HepG2 (cell line): ENCODE measurements at regions not wholly inside any gene's neighbourhood (a gene's known extent, or its start where the extent isn't known, plus 50 kb on each side); places are given as distances from the start of the nearest gene placed in this dataset.

Experiments used
- ATAC-seq: fragments of 200-7000 bp; cut with Tn5 transposase; 3 replicates; pipeline ENCODE4 v1.9.1; 2020; ENCODE audit warnings: mild to moderate bottlenecking, moderate library complexity
- BruUV-seq: library from RNA; stranded (reverse); fragments of 400-500 nt; replicated peaks from 2 replicates; lab custom pipeline; 2021; lab: Mats Ljungman, UMichigan
- CTCF ChIA-PET: fragments of 300-600 bp; formaldehyde crosslinking; extraction: SDS; loops from one replicate; lab custom pipeline; 2021; ENCODE audit warnings: low total read pairs, inconsistent platforms, low intra/inter-chr PET ratio; lab: Yijun Ruan, JAX
- POLR2A ChIA-PET: fragments of 350-600 bp; sonication (Branson Sonifier 250); formaldehyde crosslinking; loops from one replicate; lab custom pipeline; 2020; ENCODE audit warnings: antibody characterized with exemption, inconsistent platforms; lab: Yijun Ruan, JAX
- DNase-seq: peaks from one replicate; pipeline ENCODE4 v3.0.0-alpha.2; 2015; ENCODE audit warnings: low spot score
- FAIRE-seq: peaks from 3 replicates; lab custom pipeline; 2011; peaks lifted over from hg19 to GRCh38; lab: Jason Lieb, UNC
- H2AFZ ChIP-seq: one replicate; pipeline ENCODE4 v1.6.1; 2011; ENCODE audit warnings: low read length, inconsistent platforms
- H3K27ac ChIP-seq: fragments of 300-600 bp; 3 replicates; pipeline ENCODE4 v1.8.0; 2011; ENCODE audit warnings: mixed run types, mild to moderate bottlenecking, mixed read lengths, low read length, inconsistent platforms; ENCODE audit not compliant: insufficient read depth; ENCODE audit errors: extremely low read length
- H3K27me3 ChIP-seq, 2 experiments: fragments of 200-600 bp in 1 of 2; 2 replicates in 1 of 2; 3 replicates in 1 of 2; pipeline versions ENCODE4 v1.6.0 to v1.8.0; 2011; ENCODE audit warnings: low read length in 2 of 2, mild to moderate bottlenecking in 2 of 2, moderate library complexity in 2 of 2, inconsistent platforms in 1 of 2; ENCODE audit not compliant: insufficient read depth in 2 of 2, control insufficient read depth in 1 of 2
- H3K36me3 ChIP-seq, 2 experiments: fragments of 200-600 bp in 1 of 2; replicated peaks in 1 of 2; 2 replicates in 1 of 2; 3 replicates in 1 of 2; pipeline versions ENCODE4 v1.5.1 to v1.8.0; 2011; ENCODE audit warnings: low read length in 2 of 2, inconsistent platforms in 1 of 2; ENCODE audit not compliant: insufficient read depth in 2 of 2, control insufficient read depth in 1 of 2
- H3K4me1 ChIP-seq: 2 replicates; pipeline ENCODE4 v1.5.1; 2012; ENCODE audit warnings: low read length, inconsistent platforms; ENCODE audit not compliant: insufficient read depth
- H3K4me2 ChIP-seq: 2 replicates; pipeline ENCODE4 v1.6.0; 2011; ENCODE audit warnings: low read depth, low read length, inconsistent platforms
- H3K4me3 ChIP-seq, 3 experiments: fragments of 200-600 bp in 1 of 3; sonication (generic), shearing (Covaris generic) in 1 of 3; replicated peaks in 1 of 3; 2 replicates each; pipeline ENCODE4 v1.5.1; 2011 to 2016; ENCODE audit warnings: low read length in 3 of 3, inconsistent platforms in 2 of 3, low read depth in 2 of 3, mild to moderate bottlenecking in 2 of 3, control low read depth in 1 of 3, mixed read lengths in 1 of 3; ENCODE audit not compliant: insufficient read depth in 1 of 3
- H3K79me2 ChIP-seq: one replicate; pipeline ENCODE4 v1.6.1; 2011; ENCODE audit warnings: low read length, inconsistent platforms; ENCODE audit not compliant: insufficient read depth
- H3K9ac ChIP-seq: 2 replicates; pipeline ENCODE4 v1.6.0; 2011; ENCODE audit warnings: mild to moderate bottlenecking, low read depth, low read length, inconsistent platforms; ENCODE audit not compliant: insufficient read depth
- H3K9me3 ChIP-seq: 2 replicates; pipeline ENCODE4 v1.5.1; 2012; ENCODE audit warnings: mild to moderate bottlenecking, low read length
- H4K20me1 ChIP-seq: 2 replicates; pipeline ENCODE4 v1.6.0; 2011; ENCODE audit warnings: inconsistent platforms, mild to moderate bottlenecking, low read length, moderate library complexity; ENCODE audit not compliant: insufficient read depth
- EP300 ChIP-seq, 3 experiments: sonication (generic) in 1 of 3; formaldehyde crosslinking in 1 of 3; IDR thresholded peaks; 2 replicates each; pipeline versions ENCODE4 v1.5.1 to v1.6.1; 2011 to 2020; ENCODE audit warnings: low read depth in 2 of 3, low read length in 2 of 3, borderline replicate concordance in 1 of 3, improper control_type of control experiment in 1 of 3, mild to moderate bottlenecking in 1 of 3, missing genetic modification reagents in 1 of 3, moderate library complexity in 1 of 3
- FOXA1 ChIP-seq, 2 experiments: fragments of 450-650 bp in 1 of 2; sonication (generic) in 1 of 2; formaldehyde crosslinking in 1 of 2; IDR thresholded peaks; 2 replicates each; pipeline versions ENCODE4 v1.4.0 to v1.6.1; 2016 to 2020; ENCODE audit warnings: missing genetic modification reagents in 1 of 2
- FOXA3 ChIP-seq: IDR thresholded peaks from 2 replicates; pipeline ENCODE4 v1.6.1; 2016; ENCODE audit warnings: missing genetic modification reagents, missing compliant biosample characterization
- GATAD2A ChIP-seq: IDR thresholded peaks from 2 replicates; pipeline ENCODE4 v1.6.1; 2016
- LCORL ChIP-seq, 2 experiments: fragments of 450-650 bp in 1 of 2; sonication (generic) in 1 of 2; formaldehyde crosslinking in 1 of 2; IDR thresholded peaks; 2 replicates each; pipeline versions ENCODE4 v1.5.0 to v1.6.1; 2017 to 2020; ENCODE audit warnings: antibody characterized with exemption in 1 of 2, missing genetic modification reagents in 1 of 2
- MYC ChIP-seq: sonication (generic); formaldehyde crosslinking; IDR thresholded peaks from 2 replicates; pipeline ENCODE4 v1.9.0; 2021; ENCODE audit warnings: missing genetic modification reagents, borderline replicate concordance
- SOX13 ChIP-seq, 3 experiments: fragments of 450-650 bp in 1 of 3; sonication (generic) in 1 of 3; formaldehyde crosslinking in 1 of 3; IDR thresholded peaks in 2 of 3; conservative IDR thresholded peaks in 1 of 3; 2 replicates each; pipeline versions ENCODE4 v1.5.0 to v1.6.1; 2016 to 2020; ENCODE audit warnings: antibody characterized with exemption in 1 of 3, mild to moderate bottlenecking in 1 of 3, missing compliant biosample characterization in 1 of 3, missing genetic modification reagents in 1 of 3, moderate library complexity in 1 of 3
- ZC3H4 ChIP-seq: sonication (generic); formaldehyde crosslinking; IDR thresholded peaks from 2 replicates; pipeline ENCODE4 v1.4.0; 2020; ENCODE audit warnings: missing genetic modification reagents, borderline replicate concordance
- WGBS: methylation state at CpG from one replicate; pipeline ENCODE4 v1.1.6; 2017; ENCODE audit warnings: low lambda C conversion rate; 5-methylcytosine and 5-hydroxymethylcytosine counted together
- in situ Hi-C: cut with HindIII; loops from 2 replicates; pipeline ENCODE4 v1.10.0; 2017; ENCODE audit warnings: low pct_unique_long_range_greater_than_20kb; ENCODE audit not compliant: extremely low pct_ligation_motif_present
- intact Hi-C: fragments of 100-400 bp; cut with micrococcal nuclease; formaldehyde crosslinking; loops from one replicate; pipeline ENCODE4 v1.10.0; 2022; ENCODE audit not compliant: unreplicated experiment
- TF ChIP-seq, protein P1 (sequence below): sonication (generic); formaldehyde crosslinking; IDR thresholded peaks from 2 replicates; pipeline ENCODE4 v1.4.0; 2020; ENCODE audit warnings: missing genetic modification reagents
- TF ChIP-seq, protein P2 (sequence below): sonication (generic); IDR thresholded peaks from 2 replicates; pipeline ENCODE4 v1.6.1; 2016; ENCODE audit warnings: low read depth, borderline replicate concordance
- TF ChIP-seq, protein P3 (sequence below): sonication (generic); formaldehyde crosslinking; IDR thresholded peaks from 2 replicates; pipeline ENCODE4 v1.4.0; 2020; ENCODE audit warnings: missing genetic modification reagents
- TF ChIP-seq, protein P4 (sequence below): sonication (generic); formaldehyde crosslinking; IDR thresholded peaks from 2 replicates; pipeline ENCODE4 v1.5.1; 2020; ENCODE audit warnings: mild to moderate bottlenecking, missing genetic modification reagents, borderline replicate concordance

DNA sequence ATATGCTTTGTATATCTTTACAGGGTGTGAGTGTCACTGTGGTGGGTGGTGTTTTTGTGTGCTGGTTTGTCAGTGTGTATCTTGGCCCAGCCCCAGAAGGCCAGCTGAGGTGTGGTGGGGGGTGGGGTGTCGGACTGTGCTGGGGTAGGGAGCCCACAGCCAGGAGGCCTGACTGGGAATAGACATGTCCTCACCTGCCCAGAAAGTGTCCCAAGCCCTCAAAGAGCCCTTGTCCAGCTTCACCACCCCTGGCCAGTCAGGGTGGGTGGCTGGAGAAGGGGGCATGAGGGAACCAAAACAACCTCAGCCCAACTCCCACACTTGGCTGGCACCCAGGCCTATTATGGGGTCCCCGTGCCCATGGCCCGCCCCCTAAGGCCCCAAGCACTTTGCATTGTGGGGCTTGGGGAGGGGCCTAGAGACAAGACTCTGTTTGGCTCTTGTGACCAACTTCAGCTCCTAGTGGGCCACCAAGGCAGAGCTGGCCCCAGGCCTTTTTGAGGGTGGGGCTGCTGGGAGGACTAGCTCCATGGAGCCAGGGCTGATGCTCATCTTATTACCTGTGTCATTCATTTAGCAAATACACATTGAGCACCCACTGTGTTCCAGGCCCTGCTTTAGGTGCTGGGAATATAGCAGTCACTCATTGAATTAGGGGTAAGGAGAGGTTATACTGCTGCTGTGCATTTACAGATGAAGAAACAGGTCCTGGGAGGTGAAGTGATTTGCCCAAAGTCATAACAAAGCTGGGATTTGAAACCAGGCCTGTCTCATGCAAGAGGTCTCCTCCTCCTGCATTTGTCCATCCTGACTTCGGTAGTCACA, 56.2 kb upstream of the PSD2 start:
- intact Hi-C loops (no loop called here), in situ Hi-C loops (no loop called here)
- Histone ChIP-seq H3K4me2 (peak overlapping the region; percentile 60), H2AFZ (no peak overlapping the region), H3K27me3 (no peaks in the 10 kb centered on the region), H3K9ac (peak overlapping the region; percentile 33), H3K79me2 (peaks cover 4% of the 10 kb centered on the region), H3K4me3 (peak overlapping the region in 1 of 3 experiments; percentile 44; a peak in 1 of 6 replicates), H3K4me1 (peaks cover 77% of the 10 kb centered on the region), H4K20me1 (no peaks in the 10 kb centered on the region), H3K27ac (peak overlapping the region; percentile 59), H3K9me3 (no peaks in the 10 kb centered on the region), H3K36me3 (no peaks in the 10 kb centered on the region)
- no TSS peak for BruUV-seq
- ChIA-PET CTCF (no interaction called here), POLR2A (interaction anchor here (0.9 to 1.8 kb wide), 11 partner anchors 9 to 236 kb away, joined by 3 to 20 read pairs (median 5); partner anchors contain the start of gene CXXC5)
- peak; percentile 54 for DNase-seq
- ATAC-seq, result peak; percentile 19
- 88% methylated on average over 1 of the region's 4 CpGs for WGBS
- peak; percentile 64 for FAIRE-seq
- TF ChIP-seq, protein P1, sequence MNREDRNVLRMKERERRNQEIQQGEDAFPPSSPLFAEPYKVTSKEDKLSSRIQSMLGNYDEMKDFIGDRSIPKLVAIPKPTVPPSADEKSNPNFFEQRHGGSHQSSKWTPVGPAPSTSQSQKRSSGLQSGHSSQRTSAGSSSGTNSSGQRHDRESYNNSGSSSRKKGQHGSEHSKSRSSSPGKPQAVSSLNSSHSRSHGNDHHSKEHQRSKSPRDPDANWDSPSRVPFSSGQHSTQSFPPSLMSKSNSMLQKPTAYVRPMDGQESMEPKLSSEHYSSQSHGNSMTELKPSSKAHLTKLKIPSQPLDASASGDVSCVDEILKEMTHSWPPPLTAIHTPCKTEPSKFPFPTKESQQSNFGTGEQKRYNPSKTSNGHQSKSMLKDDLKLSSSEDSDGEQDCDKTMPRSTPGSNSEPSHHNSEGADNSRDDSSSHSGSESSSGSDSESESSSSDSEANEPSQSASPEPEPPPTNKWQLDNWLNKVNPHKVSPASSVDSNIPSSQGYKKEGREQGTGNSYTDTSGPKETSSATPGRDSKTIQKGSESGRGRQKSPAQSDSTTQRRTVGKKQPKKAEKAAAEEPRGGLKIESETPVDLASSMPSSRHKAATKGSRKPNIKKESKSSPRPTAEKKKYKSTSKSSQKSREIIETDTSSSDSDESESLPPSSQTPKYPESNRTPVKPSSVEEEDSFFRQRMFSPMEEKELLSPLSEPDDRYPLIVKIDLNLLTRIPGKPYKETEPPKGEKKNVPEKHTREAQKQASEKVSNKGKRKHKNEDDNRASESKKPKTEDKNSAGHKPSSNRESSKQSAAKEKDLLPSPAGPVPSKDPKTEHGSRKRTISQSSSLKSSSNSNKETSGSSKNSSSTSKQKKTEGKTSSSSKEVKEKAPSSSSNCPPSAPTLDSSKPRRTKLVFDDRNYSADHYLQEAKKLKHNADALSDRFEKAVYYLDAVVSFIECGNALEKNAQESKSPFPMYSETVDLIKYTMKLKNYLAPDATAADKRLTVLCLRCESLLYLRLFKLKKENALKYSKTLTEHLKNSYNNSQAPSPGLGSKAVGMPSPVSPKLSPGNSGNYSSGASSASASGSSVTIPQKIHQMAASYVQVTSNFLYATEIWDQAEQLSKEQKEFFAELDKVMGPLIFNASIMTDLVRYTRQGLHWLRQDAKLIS (CRISPR knock-in tag), result no peak
- peak; percentile 16; the same call in 1 of the 2 replicates for TF ChIP-seq ZC3H4 (CRISPR knock-in tag)
- no peak for TF ChIP-seq FOXA1 (IDR thresholded peaks at IDR 0.05)
- peak; percentile 78 for TF ChIP-seq FOXA1 (CRISPR knock-in tag; IDR thresholded peaks at IDR 0.05)
- TF ChIP-seq, protein P2, sequence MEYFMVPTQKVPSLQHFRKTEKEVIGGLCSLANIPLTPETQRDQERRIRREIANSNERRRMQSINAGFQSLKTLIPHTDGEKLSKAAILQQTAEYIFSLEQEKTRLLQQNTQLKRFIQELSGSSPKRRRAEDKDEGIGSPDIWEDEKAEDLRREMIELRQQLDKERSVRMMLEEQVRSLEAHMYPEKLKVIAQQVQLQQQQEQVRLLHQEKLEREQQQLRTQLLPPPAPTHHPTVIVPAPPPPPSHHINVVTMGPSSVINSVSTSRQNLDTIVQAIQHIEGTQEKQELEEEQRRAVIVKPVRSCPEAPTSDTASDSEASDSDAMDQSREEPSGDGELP, result peak; percentile 99
- 0 out of 2 replicates have a peak, but pooled peaks have one; percentile 39 for TF ChIP-seq MYC (CRISPR knock-in tag)
- TF ChIP-seq EP300 (IDR thresholded peaks at IDR 0.05; ENCODE audit: low read depth in 2 of 2, low read length in 2 of 2), result peak in 1 of 2 experiments; percentile 25; a peak in 1 of 4 replicates
- no peak; the same call in 1 of the 2 replicates for TF ChIP-seq EP300 (CRISPR knock-in tag; IDR thresholded peaks at IDR 0.05; ENCODE audit: borderline replicate concordance)
- TF ChIP-seq, protein P3, sequence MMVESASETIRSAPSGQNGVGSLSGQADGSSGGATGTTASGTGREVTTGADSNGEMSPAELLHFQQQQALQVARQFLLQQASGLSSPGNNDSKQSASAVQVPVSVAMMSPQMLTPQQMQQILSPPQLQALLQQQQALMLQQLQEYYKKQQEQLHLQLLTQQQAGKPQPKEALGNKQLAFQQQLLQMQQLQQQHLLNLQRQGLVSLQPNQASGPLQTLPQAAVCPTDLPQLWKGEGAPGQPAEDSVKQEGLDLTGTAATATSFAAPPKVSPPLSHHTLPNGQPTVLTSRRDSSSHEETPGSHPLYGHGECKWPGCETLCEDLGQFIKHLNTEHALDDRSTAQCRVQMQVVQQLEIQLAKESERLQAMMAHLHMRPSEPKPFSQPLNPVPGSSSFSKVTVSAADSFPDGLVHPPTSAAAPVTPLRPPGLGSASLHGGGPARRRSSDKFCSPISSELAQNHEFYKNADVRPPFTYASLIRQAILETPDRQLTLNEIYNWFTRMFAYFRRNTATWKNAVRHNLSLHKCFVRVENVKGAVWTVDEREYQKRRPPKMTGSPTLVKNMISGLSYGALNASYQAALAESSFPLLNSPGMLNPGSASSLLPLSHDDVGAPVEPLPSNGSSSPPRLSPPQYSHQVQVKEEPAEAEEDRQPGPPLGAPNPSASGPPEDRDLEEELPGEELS (CRISPR knock-in tag), result peak; percentile 83
- no peak for TF ChIP-seq LCORL (IDR thresholded peaks at IDR 0.05)
- TF ChIP-seq LCORL (CRISPR knock-in tag; IDR thresholded peaks at IDR 0.05), result 0 out of 2 replicates have a peak, but pooled peaks have one; percentile 39
- TF ChIP-seq FOXA3 (CRISPR knock-in tag), result peak; percentile 34; the same call in 1 of the 2 replicates
- TF ChIP-seq GATAD2A (CRISPR knock-in tag), result peak; percentile 36; the same call in 1 of the 2 replicates
- TF ChIP-seq, protein P4, sequence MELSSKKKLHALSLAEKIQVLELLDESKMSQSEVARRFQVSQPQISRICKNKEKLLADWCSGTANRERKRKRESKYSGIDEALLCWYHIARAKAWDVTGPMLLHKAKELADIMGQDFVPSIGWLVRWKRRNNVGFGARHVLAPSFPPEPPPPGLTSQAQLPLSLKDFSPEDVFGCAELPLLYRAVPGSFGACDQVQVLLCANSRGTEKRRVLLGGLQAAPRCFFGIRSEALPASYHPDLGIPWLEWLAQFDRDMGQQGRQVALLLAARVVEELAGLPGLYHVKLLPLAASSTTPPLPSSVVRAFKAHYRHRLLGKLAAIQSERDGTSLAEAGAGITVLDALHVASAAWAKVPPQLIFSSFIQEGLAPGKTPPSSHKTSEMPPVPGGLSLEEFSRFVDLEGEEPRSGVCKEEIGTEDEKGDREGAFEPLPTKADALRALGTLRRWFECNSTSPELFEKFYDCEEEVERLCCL, result no peak
- TF ChIP-seq SOX13 (IDR thresholded peaks at IDR 0.05), result no peak
- TF ChIP-seq SOX13 (CRISPR knock-in tag; conservative IDR thresholded peaks at IDR 0.05 in 1 of 2, IDR thresholded peaks at IDR 0.05 in 1 of 2), result peak in 1 of 2 experiments; percentile 26; a peak in 1 of 4 replicates
